AG10803 (cell line): ENCODE measurements at regions not wholly inside any gene's neighbourhood (a gene's known extent, or its start where the extent isn't known, plus 50 kb on each side); places are given as distances from the start of the nearest gene placed in this dataset.

Experiments used
- DNase-seq: peaks from one replicate; pipeline ENCODE4 v3.0.0; 2010; ENCODE audit warnings: low read depth
- H3K4me3 ChIP-seq: 2 replicates; pipeline ENCODE4 v1.5.1; 2011; ENCODE audit warnings: mild to moderate bottlenecking, low read length, control low read depth
- TF ChIP-seq, protein P1 (sequence below): conservative IDR thresholded peaks from 2 replicates; pipeline ENCODE4 v1.5.1; 2011; ENCODE audit warnings: mild to moderate bottlenecking, low read length, control low read depth, inconsistent platforms

DNA sequence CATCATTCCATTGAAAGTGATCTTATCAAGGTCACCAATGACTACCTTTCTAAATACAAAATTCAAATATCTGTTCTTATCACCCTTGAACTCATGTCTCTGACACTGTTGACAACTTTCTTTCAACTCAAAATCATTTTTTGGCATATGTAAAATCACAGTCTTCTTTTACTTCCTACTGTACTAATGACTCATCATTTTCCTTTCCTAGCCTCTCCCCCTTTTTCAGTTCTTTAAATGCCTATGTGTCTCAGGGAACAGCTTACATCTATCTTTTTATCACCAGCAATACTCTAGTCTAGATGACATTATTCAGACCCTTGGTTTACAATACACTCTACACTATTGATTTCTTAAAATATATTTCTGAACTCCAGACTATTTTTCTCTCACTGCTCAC, 2220.7 kb upstream of the RAG2 start:
- TF ChIP-seq, protein P1, sequence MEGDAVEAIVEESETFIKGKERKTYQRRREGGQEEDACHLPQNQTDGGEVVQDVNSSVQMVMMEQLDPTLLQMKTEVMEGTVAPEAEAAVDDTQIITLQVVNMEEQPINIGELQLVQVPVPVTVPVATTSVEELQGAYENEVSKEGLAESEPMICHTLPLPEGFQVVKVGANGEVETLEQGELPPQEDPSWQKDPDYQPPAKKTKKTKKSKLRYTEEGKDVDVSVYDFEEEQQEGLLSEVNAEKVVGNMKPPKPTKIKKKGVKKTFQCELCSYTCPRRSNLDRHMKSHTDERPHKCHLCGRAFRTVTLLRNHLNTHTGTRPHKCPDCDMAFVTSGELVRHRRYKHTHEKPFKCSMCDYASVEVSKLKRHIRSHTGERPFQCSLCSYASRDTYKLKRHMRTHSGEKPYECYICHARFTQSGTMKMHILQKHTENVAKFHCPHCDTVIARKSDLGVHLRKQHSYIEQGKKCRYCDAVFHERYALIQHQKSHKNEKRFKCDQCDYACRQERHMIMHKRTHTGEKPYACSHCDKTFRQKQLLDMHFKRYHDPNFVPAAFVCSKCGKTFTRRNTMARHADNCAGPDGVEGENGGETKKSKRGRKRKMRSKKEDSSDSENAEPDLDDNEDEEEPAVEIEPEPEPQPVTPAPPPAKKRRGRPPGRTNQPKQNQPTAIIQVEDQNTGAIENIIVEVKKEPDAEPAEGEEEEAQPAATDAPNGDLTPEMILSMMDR, result no peak
- H3K4me3 ChIP-seq, result no peak overlapping the region
- DNase-seq, result no peak

DNA sequence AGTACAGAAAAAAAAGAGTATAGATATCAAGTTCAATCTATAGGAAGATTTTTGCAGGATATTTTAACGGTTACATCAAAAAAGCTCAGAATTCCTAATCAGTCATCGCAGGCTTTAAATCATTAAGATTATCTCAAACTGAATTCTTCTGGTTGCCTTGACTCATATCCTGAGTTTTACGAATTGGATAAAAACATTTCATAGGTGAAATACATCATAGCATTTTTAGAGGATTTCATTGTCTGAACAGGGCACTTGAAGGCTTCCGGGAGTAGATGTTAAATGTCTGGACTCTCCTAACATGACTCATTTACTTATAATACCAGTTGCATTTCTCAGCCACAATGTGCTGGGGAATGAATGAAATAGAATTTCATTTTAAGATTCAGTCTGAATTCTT, 2216.6 kb upstream of the RAG2 start:
- DNase-seq, result no peak
- no peak overlapping the region for H3K4me3 ChIP-seq
- TF ChIP-seq, protein P1, result no peak

DNA sequence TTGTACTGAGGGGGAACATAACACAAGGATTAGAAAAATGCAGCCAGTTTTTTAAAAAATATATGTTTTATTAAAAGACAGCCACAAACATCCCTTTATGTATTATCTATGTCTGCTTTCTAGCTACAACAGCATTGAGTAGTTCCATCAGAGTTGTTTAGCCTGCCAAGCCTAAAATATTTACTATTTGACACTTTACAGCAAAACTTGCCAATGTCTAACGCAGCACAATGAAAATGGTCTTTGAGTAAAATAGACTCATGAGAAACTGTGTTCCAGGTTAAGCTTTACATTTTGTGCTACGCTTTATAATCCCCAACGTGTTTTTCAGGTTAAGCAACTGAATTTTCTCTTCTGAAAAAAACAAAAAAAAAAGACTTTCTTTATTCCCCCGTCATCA, 2211.5 kb upstream of the RAG2 start:
- no peak overlapping the region for H3K4me3 ChIP-seq
- TF ChIP-seq, protein P1, result no peak
- DNase-seq, result no peak

DNA sequence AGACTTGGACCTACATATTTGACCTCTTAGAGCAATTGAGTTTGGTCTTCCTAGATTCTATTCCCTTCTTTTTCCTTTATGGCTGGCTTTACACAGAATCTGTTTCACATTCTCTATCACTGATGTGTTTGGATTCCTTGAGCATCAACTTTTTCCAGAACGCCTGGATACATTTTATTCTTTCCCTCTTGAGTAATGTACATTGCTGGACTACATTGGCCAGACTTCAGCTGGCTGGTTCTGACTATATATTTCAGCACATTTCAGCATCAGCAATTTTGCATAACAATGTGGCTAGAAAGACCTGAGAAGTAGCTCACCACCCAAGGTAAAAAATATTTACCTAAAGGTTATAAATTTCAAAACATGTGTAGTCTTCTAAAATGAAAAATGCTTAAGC, 2198.2 kb upstream of the RAG2 start:
- TF ChIP-seq, protein P1, result no peak
- no peak for DNase-seq
- H3K4me3 ChIP-seq, result no peak overlapping the region

DNA sequence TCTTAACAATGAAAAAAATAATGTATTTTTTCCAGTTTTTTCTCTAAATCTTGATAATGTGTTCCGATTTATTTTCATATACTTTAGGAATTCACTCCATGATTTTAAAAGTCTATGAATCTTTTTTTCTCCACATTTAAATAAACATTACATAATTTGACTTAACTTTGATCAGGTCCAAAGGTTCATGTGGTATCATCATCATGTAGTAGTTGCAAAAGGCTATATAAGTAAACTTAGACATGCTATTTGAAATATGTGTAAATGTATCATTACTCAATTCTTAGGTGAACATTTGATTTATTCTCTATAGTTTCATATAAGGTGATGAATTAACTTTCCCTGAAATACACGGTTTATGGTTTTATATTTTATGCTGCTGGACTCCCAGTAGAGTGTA, 2197.0 kb upstream of the RAG2 start:
- no peak for DNase-seq
- no peak overlapping the region for H3K4me3 ChIP-seq
- TF ChIP-seq, protein P1, result no peak

DNA sequence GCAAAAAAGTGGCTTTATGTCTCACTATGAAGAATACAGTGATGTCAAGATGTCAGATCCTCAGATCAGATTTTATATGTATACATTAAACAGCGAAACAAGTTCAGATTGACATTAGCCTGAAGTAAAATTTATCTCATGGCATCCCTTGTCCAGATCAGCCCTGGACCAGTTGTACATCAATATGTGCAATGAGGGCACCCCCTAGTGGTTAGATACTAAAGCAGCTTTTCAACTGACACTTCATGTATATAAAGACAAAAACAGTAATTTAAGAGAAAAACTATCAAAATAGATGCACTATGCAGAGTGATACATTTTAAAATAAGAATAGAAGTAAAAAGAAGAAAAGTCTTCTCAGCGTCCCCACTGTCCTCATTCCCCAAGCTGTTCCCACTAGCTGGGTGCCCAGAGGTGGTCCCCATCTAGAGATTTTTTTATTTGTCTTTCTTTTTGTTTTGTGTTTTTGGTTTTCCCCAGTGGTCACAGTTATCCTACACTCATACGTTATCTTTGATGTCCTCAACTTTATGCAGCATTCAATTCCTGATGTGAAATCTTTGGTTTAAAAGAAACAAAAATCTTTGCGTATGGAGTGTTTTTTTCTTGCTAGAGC, 2193.4 kb upstream of the RAG2 start:
- DNase-seq, result peak; percentile 37
- TF ChIP-seq, protein P1, result peak; percentile 71
- no peak overlapping the region for H3K4me3 ChIP-seq

DNA sequence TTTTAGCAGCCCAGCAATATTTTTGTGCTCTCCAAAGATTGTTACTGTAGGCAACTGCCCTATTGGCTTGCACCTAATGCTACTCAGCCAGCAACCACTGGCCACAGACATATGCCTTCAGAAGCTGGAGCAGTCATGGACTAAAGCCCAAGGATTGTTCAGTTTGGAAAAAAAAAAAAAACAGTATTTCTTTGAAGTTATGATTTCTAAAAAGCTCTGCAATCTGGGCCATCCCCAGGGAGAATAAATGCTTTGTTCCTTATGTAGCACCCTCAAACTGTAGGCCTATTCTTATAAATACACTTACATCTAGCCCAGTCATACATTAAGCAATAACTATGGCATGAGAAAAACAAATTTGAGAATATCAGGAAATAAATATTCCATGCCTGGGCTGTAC, 2190.5 kb upstream of the RAG2 start:
- H3K4me3 ChIP-seq, result no peak overlapping the region
- DNase-seq, result no peak
- TF ChIP-seq, protein P1, result no peak
